Activated naive CD4-positive, alpha-beta T cell treated with anti-CD3 and anti-CD28 coated beads for 36 hours (primary cell): ENCODE measurements at regions not wholly inside any gene's neighbourhood (a gene's known extent, or its start where the extent isn't known, plus 50 kb on each side); places are given as distances from the start of the nearest gene placed in this dataset.

Experiments used
- CTCF ChIA-PET: fragments of 350-600 bp; sonication (Branson Sonifier 250); formaldehyde crosslinking; loops from one replicate; lab custom pipeline; 2021; ENCODE audit warnings: antibody characterized with exemption; lab: Charles Lee
- DNase-seq: peaks from one replicate; pipeline ENCODE4 v3.0.0-alpha.2; 2020
- H3K27ac Mint-ChIP-seq: one replicate; pipeline ENCODE4 v1.8.0; 2021; ENCODE audit warnings: mild to moderate bottlenecking, mixed read lengths
- H3K27me3 Mint-ChIP-seq: one replicate; pipeline ENCODE4 v1.8.0; 2021; ENCODE audit warnings: low read depth, mixed read lengths
- H3K36me3 Mint-ChIP-seq: one replicate; pipeline ENCODE4 v1.8.0; 2021; ENCODE audit warnings: low read depth, mixed read lengths
- H3K4me1 Mint-ChIP-seq: one replicate; pipeline ENCODE4 v1.8.0; 2021; ENCODE audit warnings: low read depth, mixed read lengths
- H3K4me3 Mint-ChIP-seq: one replicate; pipeline ENCODE4 v1.8.0; 2021; ENCODE audit warnings: mild to moderate bottlenecking, moderate library complexity, mixed read lengths
- H3K9me3 Mint-ChIP-seq: one replicate; pipeline ENCODE4 v1.8.0; 2021; ENCODE audit warnings: mixed read lengths
- intact Hi-C: fragments of 100-400 bp; cut with micrococcal nuclease; formaldehyde crosslinking; loops from one replicate; pipeline ENCODE4 v1.15.1; 2023

DNA sequence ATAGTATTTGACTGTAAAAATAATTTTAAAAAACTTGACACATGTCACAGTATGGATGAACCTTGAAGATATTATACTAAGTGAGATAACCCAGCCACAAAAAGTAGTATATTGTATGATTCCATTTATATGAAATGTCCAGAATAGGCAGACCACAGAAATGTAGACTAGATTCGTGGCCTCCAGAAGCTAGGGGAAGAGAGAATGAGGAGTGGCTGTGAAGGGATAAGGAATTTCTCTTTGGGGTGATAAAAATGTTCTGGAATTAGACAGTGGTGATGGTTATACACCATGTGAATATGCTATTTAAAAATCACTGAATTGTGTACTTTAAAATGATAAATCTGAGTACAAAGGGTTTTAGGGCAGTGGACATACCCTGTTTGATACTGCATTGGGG lies 253.1 kb upstream of the DYNLRB2 start:
- CTCF ChIA-PET = no interaction called here
- intact Hi-C loops = no loop called here

GRCh38 chr16:80285104-80285503 lies 255.7 kb upstream of the DYNLRB2 start:
- H3K4me1 Mint-ChIP-seq = no peaks in the 10 kb centered on the region
- no peak overlapping the region for H3K4me3 Mint-ChIP-seq
- peaks cover 17% of the 10 kb centered on the region for H3K27me3 Mint-ChIP-seq
- no peaks in the 10 kb centered on the region for H3K36me3 Mint-ChIP-seq
- no peak overlapping the region for H3K27ac Mint-ChIP-seq
- intact Hi-C loops = no loop called here
- no peaks in the 10 kb centered on the region for H3K9me3 Mint-ChIP-seq
- no peak for DNase-seq
- CTCF ChIA-PET = no interaction called here

More for the DNA sequence above, 253.1 kb upstream of the DYNLRB2 start:
- no peaks in the 10 kb centered on the region for H3K4me1 Mint-ChIP-seq
- no peak overlapping the region for H3K27ac Mint-ChIP-seq
- peaks cover 16% of the 10 kb centered on the region for H3K27me3 Mint-ChIP-seq
- DNase-seq = no peak
- H3K4me3 Mint-ChIP-seq = no peak overlapping the region
- H3K9me3 Mint-ChIP-seq = no peaks in the 10 kb centered on the region
- H3K36me3 Mint-ChIP-seq = no peaks in the 10 kb centered on the region

DNA sequence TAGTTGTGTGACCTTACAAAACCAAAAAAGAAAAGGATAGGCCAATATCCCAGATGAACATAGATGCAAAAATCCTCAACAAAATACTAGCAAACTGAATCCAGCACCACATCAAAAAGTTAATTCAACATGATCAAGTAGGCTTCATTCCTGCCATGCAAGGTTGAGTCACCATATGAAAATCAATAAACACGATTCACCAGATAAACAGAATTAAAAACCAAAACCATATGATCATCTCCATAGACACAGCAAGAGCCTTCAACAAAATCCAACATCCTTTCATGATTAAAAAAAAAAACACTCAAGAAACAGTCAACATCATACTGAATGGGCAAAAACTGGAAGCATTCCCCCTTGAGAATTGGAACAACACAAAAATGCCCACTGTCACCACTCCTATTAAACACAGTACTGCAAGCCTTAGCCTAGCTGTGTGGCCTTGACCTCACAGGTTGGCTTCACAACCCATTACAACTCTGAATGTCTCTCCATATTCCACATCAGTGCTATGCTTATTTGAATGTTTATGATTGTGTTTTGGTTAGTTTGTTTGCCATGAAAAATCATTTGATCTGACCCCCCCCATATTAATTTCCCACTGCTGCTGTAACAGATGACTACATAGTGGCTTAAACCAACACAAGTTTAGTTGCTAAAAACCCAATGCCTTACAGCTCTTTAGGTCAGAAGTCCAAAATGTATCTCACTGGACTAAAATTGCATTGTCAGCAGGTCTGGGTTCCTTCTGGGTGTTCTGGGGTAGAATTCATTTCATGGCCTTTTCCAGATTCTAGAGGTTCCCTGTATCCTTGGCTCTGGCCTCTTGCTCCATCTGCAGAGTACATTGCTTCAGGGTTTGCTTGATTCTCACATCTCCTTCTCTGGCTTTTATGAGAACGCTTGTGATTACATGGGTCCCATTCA lies 257.1 kb upstream of the DYNLRB2 start:
- intact Hi-C loops = no loop called here
- Mint-ChIP-seq H3K36me3 (no peaks in the 10 kb centered on the region), H3K27ac (no peak overlapping the region), H3K4me3 (no peak overlapping the region), H3K4me1 (no peaks in the 10 kb centered on the region), H3K27me3 (peaks cover 13% of the 10 kb centered on the region), H3K9me3 (no peaks in the 10 kb centered on the region)
- CTCF ChIA-PET = interaction anchor here (1.1 kb wide), 1 partner anchor 9 kb away, joined by 3 read pairs; no protein-coding TSS in a partner anchor
- no peak for DNase-seq

- no peaks in the 10 kb centered on the region for H3K9me3 Mint-ChIP-seq
- H3K27me3 Mint-ChIP-seq = peaks cover 10% of the 10 kb centered on the region
- intact Hi-C loops = no loop called here
- H3K27ac Mint-ChIP-seq = no peak overlapping the region
- no peak for DNase-seq
- CTCF ChIA-PET = interaction anchor here (0.6 kb wide), 1 partner anchor 254 kb away, joined by 3 read pairs; no protein-coding TSS in a partner anchor
- no peaks in the 10 kb centered on the region for H3K36me3 Mint-ChIP-seq
- H3K4me1 Mint-ChIP-seq = no peaks in the 10 kb centered on the region
- no peak overlapping the region for H3K4me3 Mint-ChIP-seq
Observed at GRCh38 chr16:80280557-80280956, 260.2 kb upstream of the DYNLRB2 start.

DNA sequence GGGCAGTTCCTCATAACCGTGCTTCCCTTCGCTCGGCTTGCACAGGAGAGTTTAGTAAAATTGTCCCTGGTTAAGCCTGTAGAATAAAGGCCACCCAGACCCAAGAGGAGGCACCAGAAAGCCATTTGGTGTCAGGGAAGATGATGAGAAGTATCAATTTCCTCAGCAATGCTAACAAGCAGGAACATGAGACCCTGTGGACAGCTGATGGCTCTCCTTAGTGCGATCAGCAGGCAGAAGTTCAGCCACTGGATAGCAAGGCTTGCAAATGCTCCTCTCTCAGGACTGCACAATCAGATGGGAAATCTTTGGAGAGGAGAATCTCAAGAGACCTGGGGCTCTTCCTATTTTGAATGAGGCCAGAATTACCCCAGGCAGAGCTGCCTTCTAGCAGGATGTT lies 261.1 kb upstream of the DYNLRB2 start:
- no peak for DNase-seq
- Mint-ChIP-seq H3K4me1 (no peaks in the 10 kb centered on the region), H3K27ac (no peak overlapping the region), H3K27me3 (peaks cover 10% of the 10 kb centered on the region), H3K9me3 (no peaks in the 10 kb centered on the region), H3K36me3 (no peaks in the 10 kb centered on the region), H3K4me3 (no peak overlapping the region)
- CTCF ChIA-PET = no interaction called here
- intact Hi-C loops = no loop called here

DNA sequence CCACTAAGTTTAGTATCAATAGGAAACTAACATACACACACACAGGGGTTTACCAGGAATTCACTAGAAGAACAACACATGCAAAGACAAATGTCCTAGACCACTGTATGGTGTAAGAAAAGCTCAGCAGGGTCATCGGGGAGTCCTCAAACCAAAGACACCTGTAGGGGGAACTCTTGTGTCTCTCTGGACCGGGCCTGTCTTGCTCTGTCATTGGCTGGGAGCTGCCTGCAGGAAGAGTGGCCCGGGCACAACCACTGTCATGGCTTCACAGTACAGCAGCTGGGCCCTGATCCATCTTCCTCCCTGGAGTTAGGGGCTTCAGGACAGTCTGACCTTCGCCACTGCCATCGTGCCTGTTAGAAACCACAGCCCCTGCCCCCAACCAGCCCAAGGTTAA lies 263.6 kb upstream of the DYNLRB2 start:
- intact Hi-C loops = no loop called here
- H3K27ac Mint-ChIP-seq = no peak overlapping the region
- CTCF ChIA-PET = no interaction called here
- no peaks in the 10 kb centered on the region for H3K4me1 Mint-ChIP-seq
- H3K9me3 Mint-ChIP-seq = no peaks in the 10 kb centered on the region
- peaks cover 3% of the 10 kb centered on the region for H3K27me3 Mint-ChIP-seq
- H3K36me3 Mint-ChIP-seq = no peaks in the 10 kb centered on the region
- peak; percentile 6 for DNase-seq
- H3K4me3 Mint-ChIP-seq = no peak overlapping the region

DNA sequence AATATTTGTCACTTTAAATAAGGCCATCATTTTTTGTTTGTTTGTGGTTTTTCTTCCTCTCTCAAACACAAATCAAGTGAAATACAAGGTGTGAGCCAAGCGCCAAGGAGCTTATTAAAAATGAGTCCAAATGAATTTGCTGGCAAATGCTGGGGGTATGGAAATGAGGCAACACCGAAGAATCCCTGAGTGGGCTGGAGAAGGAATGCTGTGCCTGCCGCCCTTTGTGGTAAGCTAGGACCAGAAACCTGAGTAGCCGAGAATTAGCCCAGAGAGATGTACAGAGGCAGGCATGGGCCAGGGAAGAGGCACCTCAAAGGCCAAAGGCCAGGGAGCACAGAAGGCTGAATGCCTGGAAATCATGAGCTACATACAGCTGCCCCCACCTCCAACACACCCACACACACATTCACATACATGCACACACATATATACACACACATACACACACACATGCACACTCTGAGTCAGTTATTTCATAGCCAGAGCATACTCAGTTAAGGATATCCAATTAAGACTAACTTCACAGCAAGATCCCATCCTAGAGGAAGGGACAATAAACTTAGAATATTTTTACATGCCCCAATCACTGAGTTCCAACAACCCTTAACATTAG lies 266.1 kb upstream of the DYNLRB2 start:
- CTCF ChIA-PET = no interaction called here
- no peaks in the 10 kb centered on the region for H3K36me3 Mint-ChIP-seq
- intact Hi-C loops = no loop called here
- H3K27ac Mint-ChIP-seq = no peak overlapping the region
- H3K4me1 Mint-ChIP-seq = no peaks in the 10 kb centered on the region
- no peaks in the 10 kb centered on the region for H3K9me3 Mint-ChIP-seq
- DNase-seq = no peak
- H3K4me3 Mint-ChIP-seq = no peak overlapping the region
- no peaks in the 10 kb centered on the region for H3K27me3 Mint-ChIP-seq

DNA sequence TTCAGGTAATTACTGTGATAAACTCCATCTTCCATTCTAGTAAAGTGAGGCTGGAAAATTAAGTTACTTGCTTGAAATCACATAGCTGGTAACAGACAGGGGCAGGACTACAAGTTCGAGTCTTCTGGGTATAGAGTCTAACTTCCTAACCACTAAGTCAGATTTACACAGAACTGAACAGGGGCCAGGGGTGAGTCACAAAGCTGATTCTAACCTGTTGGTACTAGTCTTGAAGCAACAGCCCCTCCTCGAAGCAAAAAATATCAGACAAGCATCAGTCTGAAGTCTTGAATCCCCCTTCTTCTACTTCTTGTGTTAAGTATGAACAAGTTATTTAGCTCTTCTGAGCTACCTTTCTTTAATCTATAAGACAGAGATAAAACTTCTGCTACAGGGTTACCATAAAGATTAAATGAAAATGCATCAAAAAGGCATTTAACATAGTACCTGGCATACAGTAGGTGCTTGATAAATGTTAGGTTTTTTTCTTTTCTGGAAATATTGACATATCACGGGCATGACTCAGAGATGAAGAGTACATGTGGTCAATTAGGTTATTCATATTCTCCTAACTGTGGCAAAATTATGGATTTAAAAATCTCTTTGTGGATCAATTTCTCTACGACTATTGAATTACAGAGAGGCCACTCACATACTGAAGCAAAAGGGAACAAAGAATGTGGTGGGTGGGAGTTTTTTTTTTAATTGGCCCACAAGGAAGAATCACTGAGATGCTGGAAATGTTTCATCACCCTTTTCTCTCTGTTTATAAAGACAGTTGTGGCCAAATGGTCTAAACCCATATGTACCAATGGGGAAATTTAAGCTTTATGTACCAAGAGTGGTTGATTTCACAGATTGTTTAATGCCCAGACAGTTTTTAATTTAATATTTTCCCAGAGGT lies 266.9 kb upstream of the DYNLRB2 start:
- DNase-seq = peak; percentile 4
- H3K4me1 Mint-ChIP-seq = no peaks in the 10 kb centered on the region
- H3K27ac Mint-ChIP-seq = no peak overlapping the region
- intact Hi-C loops = no loop called here
- no peaks in the 10 kb centered on the region for H3K36me3 Mint-ChIP-seq
- no peaks in the 10 kb centered on the region for H3K27me3 Mint-ChIP-seq
- H3K9me3 Mint-ChIP-seq = no peaks in the 10 kb centered on the region
- H3K4me3 Mint-ChIP-seq = no peak overlapping the region
- CTCF ChIA-PET = no interaction called here

DNA sequence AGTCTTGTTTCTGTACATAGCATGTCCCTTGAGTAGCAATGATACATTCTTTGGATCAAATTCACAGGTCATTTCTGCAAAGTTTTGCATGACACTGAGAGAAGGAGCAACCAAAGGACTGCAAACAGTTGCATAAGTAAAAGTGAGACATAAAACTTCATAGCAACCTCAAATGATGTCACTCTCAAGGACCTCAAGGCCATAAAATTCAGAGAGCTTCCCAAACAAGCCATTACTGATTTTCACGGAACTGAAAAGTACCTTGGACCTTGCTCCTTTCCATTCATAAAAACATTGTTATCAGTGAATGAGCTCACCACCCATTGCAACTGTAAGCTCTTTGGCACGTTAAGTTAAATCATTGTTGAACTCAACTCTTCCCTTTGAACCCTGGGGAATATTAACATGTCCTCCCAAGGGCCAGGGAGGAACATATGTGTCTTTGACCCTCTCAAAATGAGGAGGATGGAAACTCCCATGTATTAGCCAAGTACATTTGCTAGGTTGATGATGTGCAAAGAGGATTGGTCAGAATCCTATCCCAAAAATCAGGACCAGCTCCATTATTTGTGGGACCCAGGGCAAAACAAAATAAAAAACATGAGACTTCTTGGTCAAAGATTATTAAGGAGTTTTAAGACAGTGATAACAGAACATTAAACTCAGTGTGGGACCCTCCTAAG lies 275.0 kb upstream of the DYNLRB2 start:
- DNase-seq = no peak
- Mint-ChIP-seq H3K4me1 (no peaks in the 10 kb centered on the region), H3K36me3 (no peaks in the 10 kb centered on the region), H3K4me3 (no peak overlapping the region), H3K27me3 (peaks cover 12% of the 10 kb centered on the region), H3K9me3 (no peaks in the 10 kb centered on the region), H3K27ac (no peak overlapping the region)
- CTCF ChIA-PET = no interaction called here
- intact Hi-C loops = no loop called here

DNA sequence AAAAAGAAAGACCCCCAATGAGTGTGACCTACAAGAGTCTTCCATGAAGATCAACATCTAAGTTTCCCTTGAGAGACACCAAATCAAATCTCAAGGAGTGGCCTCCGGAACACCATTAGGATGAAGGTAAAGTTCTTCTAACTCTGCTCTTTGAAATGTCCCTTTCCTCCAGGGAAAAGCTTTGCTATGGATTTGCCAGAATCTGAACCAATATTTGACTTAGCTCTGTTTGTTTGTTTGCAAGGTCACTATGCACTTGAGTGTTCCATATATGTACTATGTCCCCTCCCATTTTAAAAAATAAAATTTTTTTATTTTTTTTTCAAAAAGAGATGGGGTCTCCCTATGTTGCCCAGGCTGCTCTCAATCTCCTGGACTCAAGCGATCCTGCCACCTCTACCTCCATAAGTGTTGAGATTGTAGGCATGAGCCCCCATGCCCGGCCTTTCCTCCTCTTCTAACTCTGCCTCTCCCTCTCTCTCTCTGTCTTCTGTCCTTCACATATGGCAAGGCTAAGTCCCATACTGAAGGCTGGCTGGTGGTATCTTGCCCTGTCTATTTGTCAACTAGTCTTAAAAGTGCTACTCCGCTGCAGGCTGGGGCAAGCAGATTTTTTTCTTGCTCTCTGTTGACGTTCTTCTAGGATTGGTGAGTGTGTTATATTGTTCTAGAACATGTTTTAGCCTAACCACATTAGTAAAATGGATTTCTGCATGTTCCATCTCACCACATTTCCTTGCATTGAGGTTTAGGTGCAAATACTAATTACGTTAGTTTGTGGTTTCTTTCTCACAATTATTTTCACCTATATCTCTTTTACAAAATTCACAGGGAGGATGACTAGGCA lies 276.7 kb upstream of the DYNLRB2 start:
- Mint-ChIP-seq H3K4me3 (no peak overlapping the region), H3K9me3 (no peaks in the 10 kb centered on the region), H3K36me3 (no peaks in the 10 kb centered on the region), H3K27ac (no peak overlapping the region), H3K4me1 (no peaks in the 10 kb centered on the region), H3K27me3 (peaks cover 12% of the 10 kb centered on the region)
- CTCF ChIA-PET = interaction anchor here (0.6 kb wide), 1 partner anchor 577 kb away, joined by 3 read pairs; no protein-coding TSS in a partner anchor
- intact Hi-C loops = no loop called here
- no peak for DNase-seq

DNA sequence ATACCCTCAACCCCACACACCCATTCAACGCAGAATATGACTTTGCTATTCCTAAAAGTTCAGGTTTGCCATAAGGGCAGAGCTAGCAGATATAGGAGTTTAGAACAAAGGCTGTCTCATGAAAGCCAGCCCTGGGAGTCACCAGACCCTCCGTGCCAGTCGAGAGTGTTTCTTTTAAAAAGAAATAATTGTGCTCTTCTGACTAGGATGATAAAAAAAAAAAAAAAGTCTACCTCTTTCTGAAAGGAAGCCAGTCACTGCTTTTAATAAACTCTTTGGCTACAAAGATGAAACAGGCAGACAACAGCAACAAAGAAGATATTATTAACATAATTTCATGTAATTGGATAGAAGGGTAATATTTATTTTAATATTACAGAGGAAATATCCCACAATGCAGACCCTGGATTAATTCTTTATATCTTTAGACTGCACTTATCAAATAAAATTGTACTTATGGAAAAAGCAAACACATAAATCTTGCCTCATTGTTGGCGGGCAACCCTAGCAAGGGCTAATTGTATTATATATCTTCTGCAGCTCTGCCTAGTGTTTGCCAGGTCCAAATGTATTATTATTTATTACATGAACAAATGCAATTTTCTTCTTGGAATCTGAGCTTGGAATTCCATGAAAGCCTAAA lies 277.5 kb upstream of the DYNLRB2 start:
- Mint-ChIP-seq H3K36me3 (no peaks in the 10 kb centered on the region), H3K27ac (no peak overlapping the region), H3K4me3 (no peak overlapping the region), H3K27me3 (peaks cover 12% of the 10 kb centered on the region), H3K9me3 (no peaks in the 10 kb centered on the region), H3K4me1 (no peaks in the 10 kb centered on the region)
- DNase-seq = no peak
- intact Hi-C loops = no loop called here
- CTCF ChIA-PET = interaction anchor here (0.6 to 1.4 kb wide), 2 partner anchors 11 to 576 kb away, joined by 3 to 4 read pairs; no protein-coding TSS in a partner anchor
